LNCAP (cell line): ENCODE measurements at regions not wholly inside any gene's neighbourhood (a gene's known extent, or its start where the extent isn't known, plus 50 kb on each side); places are given as distances from the start of the nearest gene placed in this dataset.

ENCODE experiments used
- TF ChIP-seq, protein P1 (sequence below): fragments of 450-650 bp; IDR thresholded peaks from 2 replicates; pipeline ENCODE4 v1.5.1; 2017; ENCODE audit warnings: mild to moderate bottlenecking

DNA sequence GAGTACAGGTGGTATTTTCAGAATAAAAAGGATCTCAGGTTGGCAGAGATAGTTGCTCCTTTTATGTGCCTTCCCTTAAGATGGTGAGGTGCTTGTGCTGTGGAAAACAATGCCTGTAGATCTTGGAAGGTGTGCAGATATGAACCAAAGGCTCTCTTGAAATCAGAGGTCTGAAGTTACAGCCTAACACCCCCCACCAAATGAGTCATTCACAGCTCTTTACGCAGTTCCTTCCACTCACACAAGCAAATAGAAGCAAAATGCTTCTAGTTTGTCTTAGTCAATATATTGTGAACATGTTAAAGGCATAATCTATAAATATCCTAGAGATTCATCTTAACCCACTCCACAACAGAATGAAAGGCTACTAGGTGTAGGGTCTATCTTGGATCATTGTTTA, 128.9 kb upstream of the NR5A2 start:
- TF ChIP-seq, protein P1, sequence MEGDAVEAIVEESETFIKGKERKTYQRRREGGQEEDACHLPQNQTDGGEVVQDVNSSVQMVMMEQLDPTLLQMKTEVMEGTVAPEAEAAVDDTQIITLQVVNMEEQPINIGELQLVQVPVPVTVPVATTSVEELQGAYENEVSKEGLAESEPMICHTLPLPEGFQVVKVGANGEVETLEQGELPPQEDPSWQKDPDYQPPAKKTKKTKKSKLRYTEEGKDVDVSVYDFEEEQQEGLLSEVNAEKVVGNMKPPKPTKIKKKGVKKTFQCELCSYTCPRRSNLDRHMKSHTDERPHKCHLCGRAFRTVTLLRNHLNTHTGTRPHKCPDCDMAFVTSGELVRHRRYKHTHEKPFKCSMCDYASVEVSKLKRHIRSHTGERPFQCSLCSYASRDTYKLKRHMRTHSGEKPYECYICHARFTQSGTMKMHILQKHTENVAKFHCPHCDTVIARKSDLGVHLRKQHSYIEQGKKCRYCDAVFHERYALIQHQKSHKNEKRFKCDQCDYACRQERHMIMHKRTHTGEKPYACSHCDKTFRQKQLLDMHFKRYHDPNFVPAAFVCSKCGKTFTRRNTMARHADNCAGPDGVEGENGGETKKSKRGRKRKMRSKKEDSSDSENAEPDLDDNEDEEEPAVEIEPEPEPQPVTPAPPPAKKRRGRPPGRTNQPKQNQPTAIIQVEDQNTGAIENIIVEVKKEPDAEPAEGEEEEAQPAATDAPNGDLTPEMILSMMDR: no peak

GRCh38 chr1:199901341-199901740, 126.2 kb upstream of the NR5A2 start:
- TF ChIP-seq, protein P1: no peak

- TF ChIP-seq, protein P1: no peak
Measured at GRCh38 chr1:199907361-199907760, 120.1 kb upstream of the NR5A2 start.

- TF ChIP-seq, protein P1: no peak
Measured at GRCh38 chr1:199909137-199909536, 118.4 kb upstream of the NR5A2 start.

DNA sequence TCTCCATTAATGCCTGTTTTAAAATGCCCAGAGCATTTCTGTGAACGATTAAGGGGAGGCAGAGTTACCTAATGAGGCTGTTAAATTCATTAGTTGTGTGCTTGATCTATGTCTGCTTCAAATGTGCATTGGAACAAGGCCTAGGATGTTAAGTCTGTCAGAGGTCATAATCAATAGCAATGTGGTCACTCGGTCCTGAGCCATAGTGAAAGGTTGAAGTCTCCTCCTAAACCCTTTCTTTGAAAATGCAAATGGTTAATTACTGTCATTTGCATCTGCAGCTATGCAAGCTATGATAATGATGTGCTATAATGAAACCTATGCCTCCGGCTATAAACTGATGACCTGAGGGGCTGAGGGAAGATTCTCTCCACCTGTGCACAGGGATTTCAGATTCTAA, 114.2 kb upstream of the NR5A2 start:
- TF ChIP-seq, protein P1: no peak

DNA sequence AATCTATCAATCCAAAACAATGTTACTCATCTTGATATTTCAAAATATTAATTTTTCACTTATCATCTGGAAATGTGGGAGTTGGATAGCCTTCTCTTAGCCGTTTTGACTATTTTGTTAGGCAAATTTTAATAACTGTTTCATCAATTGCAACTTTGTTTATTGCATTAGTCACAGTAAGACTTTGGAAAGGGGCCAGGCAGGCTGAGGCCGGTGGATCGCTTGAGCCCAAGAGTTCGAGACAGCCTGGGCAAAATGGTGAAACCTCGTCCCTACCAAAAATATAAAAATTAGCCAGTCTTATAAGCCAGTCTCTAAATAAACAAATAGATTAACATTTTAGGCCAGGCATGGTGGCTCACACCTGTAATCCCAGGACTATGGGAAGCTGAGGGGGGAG, 113.0 kb upstream of the NR5A2 start:
- TF ChIP-seq, protein P1: no peak

DNA sequence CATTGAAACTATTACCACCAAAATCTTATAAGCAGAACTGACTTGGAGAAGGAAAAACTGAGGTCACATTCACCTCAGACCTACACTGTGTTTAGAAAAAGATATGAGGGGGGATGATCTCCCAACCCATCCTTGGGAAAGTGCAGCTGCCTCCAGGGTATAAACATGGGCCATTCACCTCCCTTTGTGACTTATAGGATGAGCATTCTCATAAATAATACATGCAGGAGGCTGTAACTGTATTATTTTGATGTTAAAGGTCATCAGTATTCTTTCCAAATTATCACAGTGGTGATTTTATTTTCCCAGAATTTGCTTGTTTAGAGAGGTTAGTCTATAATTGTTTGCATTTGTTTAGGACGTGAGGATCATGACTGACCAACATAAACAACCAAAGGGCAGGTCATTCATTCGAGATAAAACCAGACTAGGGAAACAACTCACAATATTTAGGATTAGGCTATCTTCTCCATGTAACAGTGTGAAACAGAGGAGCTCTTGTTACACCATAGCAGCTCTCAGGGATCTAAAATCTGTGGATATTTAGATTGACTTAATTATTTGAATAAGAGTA, 109.2 kb upstream of the NR5A2 start:
- TF ChIP-seq, protein P1: no peak

DNA sequence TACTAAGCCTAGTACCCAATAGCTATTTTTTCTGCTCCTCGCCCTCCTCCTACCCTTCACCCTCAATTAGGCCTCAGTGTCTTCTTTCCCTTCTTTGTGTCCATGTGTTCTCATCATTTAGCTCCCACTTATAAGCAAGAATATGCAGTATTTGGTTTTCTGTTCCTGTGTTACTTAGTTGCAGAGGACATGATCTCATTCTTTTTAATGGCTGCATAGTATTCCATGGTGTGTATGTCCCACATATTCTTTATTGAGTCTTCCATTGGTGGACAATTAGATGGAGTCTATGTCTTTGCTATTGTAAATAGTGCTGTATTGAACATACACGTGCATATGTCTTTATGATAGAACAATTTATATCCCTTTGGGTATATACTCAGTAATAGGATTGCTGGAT, 106.9 kb upstream of the NR5A2 start:
- TF ChIP-seq, protein P1: no peak
